Peyer's patch (tissue), 4 donors: ENCODE measurements at regions not wholly inside any gene's neighbourhood (a gene's known extent, or its start where the extent isn't known, plus 50 kb on each side); places are given as distances from the start of the nearest gene placed in this dataset.

Source experiments
- POLR2A ChIP-seq, 2 donors: fragments of 450-650 bp; IDR thresholded peaks; one replicate each; pipeline ENCODE4 v1.5.1; 2017; ENCODE audit warnings: antibody characterized with exemption in 2 of 2, mild to moderate bottlenecking in 2 of 2, moderate library complexity in 2 of 2
- TF ChIP-seq, protein P1 (sequence below), 6 experiments: fragments of 450-650 bp in 4 of 6; fragments of 200-600 bp in 2 of 6; sonication (generic) in 1 of 6; IDR thresholded peaks; one replicate each; pipeline ENCODE4 v1.5.1; 2017 to 2019; ENCODE audit warnings: antibody characterized with exemption in 6 of 6, mild to moderate bottlenecking in 3 of 6, moderate library complexity in 1 of 6

GRCh38 chr10:58951087-58951486, 225.4 kb upstream of the PHYHIPL start:
- TF ChIP-seq, protein P1, sequence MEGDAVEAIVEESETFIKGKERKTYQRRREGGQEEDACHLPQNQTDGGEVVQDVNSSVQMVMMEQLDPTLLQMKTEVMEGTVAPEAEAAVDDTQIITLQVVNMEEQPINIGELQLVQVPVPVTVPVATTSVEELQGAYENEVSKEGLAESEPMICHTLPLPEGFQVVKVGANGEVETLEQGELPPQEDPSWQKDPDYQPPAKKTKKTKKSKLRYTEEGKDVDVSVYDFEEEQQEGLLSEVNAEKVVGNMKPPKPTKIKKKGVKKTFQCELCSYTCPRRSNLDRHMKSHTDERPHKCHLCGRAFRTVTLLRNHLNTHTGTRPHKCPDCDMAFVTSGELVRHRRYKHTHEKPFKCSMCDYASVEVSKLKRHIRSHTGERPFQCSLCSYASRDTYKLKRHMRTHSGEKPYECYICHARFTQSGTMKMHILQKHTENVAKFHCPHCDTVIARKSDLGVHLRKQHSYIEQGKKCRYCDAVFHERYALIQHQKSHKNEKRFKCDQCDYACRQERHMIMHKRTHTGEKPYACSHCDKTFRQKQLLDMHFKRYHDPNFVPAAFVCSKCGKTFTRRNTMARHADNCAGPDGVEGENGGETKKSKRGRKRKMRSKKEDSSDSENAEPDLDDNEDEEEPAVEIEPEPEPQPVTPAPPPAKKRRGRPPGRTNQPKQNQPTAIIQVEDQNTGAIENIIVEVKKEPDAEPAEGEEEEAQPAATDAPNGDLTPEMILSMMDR (IDR thresholded peaks at IDR 0.05) = no peak
- no peak for TF ChIP-seq POLR2A (IDR thresholded peaks at IDR 0.05)
